Stomach (tissue), 8 donors: ENCODE measurements at regions not wholly inside any gene's neighbourhood (a gene's known extent, or its start where the extent isn't known, plus 50 kb on each side); places are given as distances from the start of the nearest gene placed in this dataset.

Source experiments
- DNase-seq, 2 donors: peaks; one replicate each; pipeline versions ENCODE4 v3.0.0 to v3.0.0-alpha.2; 2013 to 2019
- H3K27ac ChIP-seq, 5 donors: fragments of 200-600 bp in 4 of 5; sonication (generic) in 4 of 5; one replicate each; pipeline ENCODE4 v1.5.1; 2013 to 2019; ENCODE audit warnings: mild to moderate bottlenecking in 1 of 5, moderate library complexity in 1 of 5
- H3K27me3 ChIP-seq, 3 donors: fragments of 200-600 bp; sonication (generic); one replicate each; pipeline ENCODE4 v1.5.1; 2017 to 2019; ENCODE audit warnings: mixed run types in 1 of 3
- H3K36me3 ChIP-seq, 4 donors: fragments of 200-600 bp; sonication (generic); 1 replicate in 3 of 4; 2 replicates in 1 of 4; pipeline ENCODE4 v1.5.1; 2016 to 2019
- H3K4me1 ChIP-seq, 4 donors: fragments of 200-600 bp; sonication (generic); one replicate each; pipeline ENCODE4 v1.5.1; 2016 to 2019
- H3K4me3 ChIP-seq, 4 donors: fragments of 200-600 bp; sonication (generic) in 3 of 4; one replicate each; pipeline ENCODE4 v1.5.1; 2016 to 2019; ENCODE audit warnings: mild to moderate bottlenecking in 1 of 4
- H3K9me3 ChIP-seq, 4 donors: fragments of 200-600 bp; sonication (generic); one replicate each; pipeline ENCODE4 v1.5.1; 2016 to 2019
- EP300 ChIP-seq: sonication (generic); formaldehyde crosslinking; IDR thresholded peaks from one replicate; pipeline ENCODE4 v1.6.1; 2017; ENCODE audit warnings: antibody characterized with exemption
- POLR2A ChIP-seq, 4 donors: fragments of 450-650 bp; IDR thresholded peaks; one replicate each; pipeline ENCODE4 v1.6.1; 2016; ENCODE audit warnings: antibody characterized with exemption in 4 of 4, control low read depth in 2 of 4, mild to moderate bottlenecking in 1 of 4, moderate library complexity in 1 of 4
- POLR2AphosphoS5 ChIP-seq, 3 donors: sonication (generic); formaldehyde crosslinking; IDR thresholded peaks; one replicate each; pipeline ENCODE4 v1.6.1; 2016; ENCODE audit warnings: antibody characterized with exemption in 3 of 3
- WGBS, 5 donors: extraction: QIAGEN DNeasy Blood & Tissue Kit in 3 of 5; methylation state at CpG; one replicate each; pipeline versions ENCODE4 v1.1.5 to v1.1.7; 2013 to 2018; 5-methylcytosine and 5-hydroxymethylcytosine counted together
- intact Hi-C: fragments of 100-400 bp; cut with DNase I; formaldehyde crosslinking; loops from one replicate; pipeline ENCODE4 v1.15.1; 2023; ENCODE audit warnings: low total_unique reads
- small RNA-seq, 4 donors: library from RNA; depleted of rRNA; stranded (forward); fragments of <200 nt; gene quantifications; one replicate each; pipeline ENCODE3, GENCODE V24; 2016
- TF ChIP-seq, protein P1 (sequence below), 7 experiments: fragments of 450-650 bp in 4 of 7; fragments of 200-600 bp in 3 of 7; sonication (generic) in 3 of 7; IDR thresholded peaks; one replicate each; pipeline ENCODE4 v1.5.1; 2016 to 2019; ENCODE audit warnings: antibody characterized with exemption in 7 of 7, control low read depth in 2 of 7, mild to moderate bottlenecking in 1 of 7
- donor health status: healthy with polysubstance abuse.
- donor health status: Bipolar disorder and iron deficiency.
- donor health status: healthy.

DNA sequence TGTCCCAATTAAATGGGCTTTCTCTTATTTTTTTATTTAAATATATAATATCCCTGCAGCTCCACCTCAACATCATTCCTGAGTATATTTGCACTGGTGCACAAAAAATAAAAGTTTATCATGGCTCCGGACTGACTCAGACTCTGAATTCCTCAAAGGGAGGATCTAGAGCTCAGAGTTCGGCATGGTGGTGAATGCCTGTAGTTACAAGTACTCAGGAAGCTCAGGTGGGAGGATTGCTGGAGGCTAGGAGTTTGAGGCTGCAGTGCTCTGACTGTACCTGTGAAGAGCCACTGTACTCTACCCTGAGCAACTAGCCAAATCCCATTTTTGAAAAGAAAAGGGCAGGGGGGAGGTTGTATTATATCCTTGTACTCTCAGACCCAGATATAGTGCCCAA is 52.8 kb upstream of the NRXN1 start:
- Histone ChIP-seq H3K27me3 (no peaks in the 10 kb centered on the region), H3K36me3 (no peaks in the 10 kb centered on the region), H3K4me1 (no peaks in the 10 kb centered on the region), H3K27ac (no peak overlapping the region), H3K9me3 (peaks cover 0 to 6% (median 0%) of the 10 kb centered on the region in 4 donors), H3K4me3 (no peak overlapping the region)
- 52 to 73% (median 66%) methylated on average over 2 of the region's 2 CpGs for WGBS, 5 donors
- TF ChIP-seq POLR2AphosphoS5 (IDR thresholded peaks at IDR 0.05), result no peak
- TF ChIP-seq, protein P1, sequence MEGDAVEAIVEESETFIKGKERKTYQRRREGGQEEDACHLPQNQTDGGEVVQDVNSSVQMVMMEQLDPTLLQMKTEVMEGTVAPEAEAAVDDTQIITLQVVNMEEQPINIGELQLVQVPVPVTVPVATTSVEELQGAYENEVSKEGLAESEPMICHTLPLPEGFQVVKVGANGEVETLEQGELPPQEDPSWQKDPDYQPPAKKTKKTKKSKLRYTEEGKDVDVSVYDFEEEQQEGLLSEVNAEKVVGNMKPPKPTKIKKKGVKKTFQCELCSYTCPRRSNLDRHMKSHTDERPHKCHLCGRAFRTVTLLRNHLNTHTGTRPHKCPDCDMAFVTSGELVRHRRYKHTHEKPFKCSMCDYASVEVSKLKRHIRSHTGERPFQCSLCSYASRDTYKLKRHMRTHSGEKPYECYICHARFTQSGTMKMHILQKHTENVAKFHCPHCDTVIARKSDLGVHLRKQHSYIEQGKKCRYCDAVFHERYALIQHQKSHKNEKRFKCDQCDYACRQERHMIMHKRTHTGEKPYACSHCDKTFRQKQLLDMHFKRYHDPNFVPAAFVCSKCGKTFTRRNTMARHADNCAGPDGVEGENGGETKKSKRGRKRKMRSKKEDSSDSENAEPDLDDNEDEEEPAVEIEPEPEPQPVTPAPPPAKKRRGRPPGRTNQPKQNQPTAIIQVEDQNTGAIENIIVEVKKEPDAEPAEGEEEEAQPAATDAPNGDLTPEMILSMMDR (IDR thresholded peaks at IDR 0.05), result no peak
- no peak for TF ChIP-seq EP300
- TF ChIP-seq POLR2A (IDR thresholded peaks at IDR 0.05), result no peak
- no peak for DNase-seq
- intact Hi-C loops, result no loop called here

Small RNA genes in the stretch of these regions (small RNA-seq; reads per million reads assigned to genes)
- 0 reads per million in 4 donors for gene AC010967.3
- 0 reads per million in 4 donors for gene AC069157.1
- gene AC097463.2, result 0 reads per million in 4 donors
- gene CRYGGP, result 0 reads per million in 4 donors
- 0 reads per million in 4 donors for gene MIR4431
- 0 reads per million in 4 donors for gene RF00019
- gene RF00424, result 0 reads per million in 4 donors
- gene RNU6-997P, result 0 reads per million in 4 donors
